Testis (tissue), 2 donors: ENCODE measurements at regions not wholly inside any gene's neighbourhood (a gene's known extent, or its start where the extent isn't known, plus 50 kb on each side); places are given as distances from the start of the nearest gene placed in this dataset.

Experiments used
- DNase-seq: peaks from one replicate; pipeline ENCODE4 v3.0.0-alpha.2; 2019
- H3K27ac ChIP-seq, 2 donors: fragments of 200-600 bp; sonication (generic); one replicate each; pipeline ENCODE4 v1.5.1; 2019
- H3K27me3 ChIP-seq: fragments of 200-600 bp; sonication (generic); one replicate; pipeline ENCODE4 v1.5.1; 2019
- H3K36me3 ChIP-seq: fragments of 200-600 bp; sonication (generic); one replicate; pipeline ENCODE4 v1.5.1; 2017; ENCODE audit warnings: low read depth; ENCODE audit errors: missing control alignments
- H3K4me1 ChIP-seq: fragments of 200-600 bp; sonication (generic); one replicate; pipeline ENCODE4 v1.5.1; 2019
- H3K4me3 ChIP-seq, 2 donors: fragments of 200-600 bp; sonication (generic); one replicate each; pipeline ENCODE4 v1.5.1; 2017 to 2019
- H3K9me3 ChIP-seq: fragments of 200-600 bp; sonication (generic); one replicate; pipeline ENCODE4 v1.5.1; 2017
- POLR2A ChIP-seq: fragments of 450-650 bp; IDR thresholded peaks from one replicate; pipeline ENCODE4 v1.6.1; 2017; ENCODE audit warnings: antibody characterized with exemption, mild to moderate bottlenecking, moderate library complexity
- WGBS, 2 donors: methylation state at CpG; one replicate each; pipeline ENCODE4 v1.1.5; 2018; 5-methylcytosine and 5-hydroxymethylcytosine counted together
- intact Hi-C: fragments of 100-400 bp; cut with DNase I; formaldehyde crosslinking; loops from one replicate; pipeline ENCODE4 v1.15.1; 2023; ENCODE audit warnings: low total_unique reads
- TF ChIP-seq, protein P1 (sequence below), 3 experiments: fragments of 450-650 bp in 2 of 3; fragments of 200-600 bp in 1 of 3; sonication (generic) in 1 of 3; IDR thresholded peaks; one replicate each; pipeline ENCODE4 v1.5.1; 2016 to 2019; ENCODE audit warnings: antibody characterized with exemption in 3 of 3, mild to moderate bottlenecking in 2 of 3, moderate library complexity in 1 of 3

DNA sequence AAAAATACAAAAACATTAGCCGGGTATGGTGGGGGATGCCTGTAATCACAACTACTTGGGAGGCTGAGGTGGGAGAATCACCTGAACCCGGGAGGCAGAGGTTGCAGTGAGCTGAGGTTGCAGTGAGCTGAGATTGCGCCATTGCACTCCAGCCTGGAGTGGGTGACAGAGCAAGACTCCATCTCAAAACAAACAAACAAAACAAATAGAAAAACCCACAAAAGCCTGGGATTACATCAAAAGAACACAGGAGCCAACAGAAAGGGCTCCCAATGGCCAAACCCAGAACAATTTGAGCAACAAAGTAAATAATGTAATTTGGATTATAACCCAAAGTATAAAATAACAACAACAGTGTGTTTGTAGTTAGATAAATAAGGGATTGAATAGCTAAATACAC is 159.8 kb downstream of the UXS1 start:
- H3K27me3 ChIP-seq, result no peaks in the 10 kb centered on the region
- peaks cover 7% of the 10 kb centered on the region for H3K4me1 ChIP-seq
- H3K36me3 ChIP-seq, result no peaks in the 10 kb centered on the region
- 59 to 64% methylated on average over 3 of the region's 3 CpGs for WGBS, 2 donors
- H3K4me3 ChIP-seq, result no peak overlapping the region
- H3K9me3 ChIP-seq, result no peaks in the 10 kb centered on the region
- TF ChIP-seq, protein P1, sequence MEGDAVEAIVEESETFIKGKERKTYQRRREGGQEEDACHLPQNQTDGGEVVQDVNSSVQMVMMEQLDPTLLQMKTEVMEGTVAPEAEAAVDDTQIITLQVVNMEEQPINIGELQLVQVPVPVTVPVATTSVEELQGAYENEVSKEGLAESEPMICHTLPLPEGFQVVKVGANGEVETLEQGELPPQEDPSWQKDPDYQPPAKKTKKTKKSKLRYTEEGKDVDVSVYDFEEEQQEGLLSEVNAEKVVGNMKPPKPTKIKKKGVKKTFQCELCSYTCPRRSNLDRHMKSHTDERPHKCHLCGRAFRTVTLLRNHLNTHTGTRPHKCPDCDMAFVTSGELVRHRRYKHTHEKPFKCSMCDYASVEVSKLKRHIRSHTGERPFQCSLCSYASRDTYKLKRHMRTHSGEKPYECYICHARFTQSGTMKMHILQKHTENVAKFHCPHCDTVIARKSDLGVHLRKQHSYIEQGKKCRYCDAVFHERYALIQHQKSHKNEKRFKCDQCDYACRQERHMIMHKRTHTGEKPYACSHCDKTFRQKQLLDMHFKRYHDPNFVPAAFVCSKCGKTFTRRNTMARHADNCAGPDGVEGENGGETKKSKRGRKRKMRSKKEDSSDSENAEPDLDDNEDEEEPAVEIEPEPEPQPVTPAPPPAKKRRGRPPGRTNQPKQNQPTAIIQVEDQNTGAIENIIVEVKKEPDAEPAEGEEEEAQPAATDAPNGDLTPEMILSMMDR (IDR thresholded peaks at IDR 0.05), result no peak
- TF ChIP-seq POLR2A, result no peak
- no peak overlapping the region for H3K27ac ChIP-seq
- intact Hi-C loops, result no loop called here
- no peak for DNase-seq

DNA sequence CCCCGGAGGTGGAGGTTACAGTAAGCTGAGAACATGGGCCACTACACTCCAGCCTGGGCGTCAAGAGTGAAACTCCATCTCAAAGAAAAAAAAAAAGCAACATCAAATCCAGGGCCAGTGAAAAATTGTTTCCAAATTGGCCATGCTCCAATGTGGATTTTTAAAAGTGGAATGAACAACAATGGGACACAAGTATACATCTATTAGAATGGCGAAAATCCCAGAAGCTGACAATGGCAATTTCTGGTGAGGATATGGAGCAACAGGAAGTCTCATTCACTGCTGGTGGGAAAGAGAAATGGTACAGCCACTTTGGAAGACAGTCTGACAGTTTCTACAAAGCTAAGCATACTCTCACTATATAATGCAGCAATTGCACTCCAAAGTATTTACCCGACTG is 161.4 kb downstream of the UXS1 start:
- intact Hi-C loops, result no loop called here
- DNase-seq, result no peak
- Histone ChIP-seq H3K27me3 (no peaks in the 10 kb centered on the region), H3K4me3 (no peak overlapping the region), H3K36me3 (no peaks in the 10 kb centered on the region), H3K4me1 (peaks cover 7% of the 10 kb centered on the region), H3K9me3 (no peaks in the 10 kb centered on the region), H3K27ac (no peak overlapping the region)
- WGBS, 2 donors, result 77 to 93% methylated on average over 4 of the region's 4 CpGs
- no peak for TF ChIP-seq POLR2A
- TF ChIP-seq, protein P1 (IDR thresholded peaks at IDR 0.05), result no peak

DNA sequence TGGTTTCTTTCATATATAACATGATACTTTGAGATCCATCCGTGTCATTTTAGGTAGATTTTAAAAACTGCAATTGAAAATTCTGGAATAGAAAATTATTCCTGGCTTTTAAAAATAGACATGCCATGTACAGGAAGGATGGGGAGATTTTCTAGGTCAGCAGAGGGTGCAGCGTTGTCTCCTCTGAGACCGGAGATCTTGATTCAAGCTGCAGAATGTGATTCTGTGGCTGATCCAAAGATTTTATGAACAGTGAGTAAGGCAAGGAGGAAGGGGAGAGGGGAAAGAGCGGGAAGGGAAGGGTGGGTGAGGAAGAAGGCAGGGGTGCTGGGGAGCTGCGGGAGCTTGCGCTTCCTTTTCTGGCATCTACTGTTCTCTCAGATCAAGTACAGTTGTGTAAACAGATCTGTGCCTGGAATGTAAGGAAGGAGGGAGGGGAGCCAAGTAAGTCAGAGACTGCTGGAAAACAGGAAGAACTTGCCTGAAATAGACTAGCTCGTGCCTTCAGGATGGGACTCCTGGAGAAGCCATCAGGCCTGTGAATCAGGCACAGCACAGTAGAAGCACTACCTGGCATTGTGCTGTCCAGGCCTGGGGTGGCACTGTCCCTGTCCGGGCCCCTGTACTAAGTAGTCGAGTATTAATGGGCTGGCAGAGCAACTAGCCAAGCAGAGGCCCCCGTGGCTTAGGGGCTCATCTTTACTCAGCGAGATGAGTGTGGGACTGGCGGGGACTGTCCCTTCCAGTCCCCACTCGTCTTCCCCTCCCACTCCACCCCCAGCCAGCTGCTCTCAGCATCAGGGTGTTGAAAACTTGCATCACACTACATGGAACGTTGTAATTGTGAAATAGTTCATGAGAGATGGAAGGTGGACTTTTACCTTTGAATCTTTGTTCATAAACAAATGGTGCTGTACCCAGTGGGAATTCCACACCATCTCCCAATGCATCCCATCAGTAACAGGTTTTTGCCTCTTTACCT is 163.5 kb downstream of the UXS1 start:
- TF ChIP-seq, protein P1 (IDR thresholded peaks at IDR 0.05), result no peak
- TF ChIP-seq POLR2A, result no peak
- Histone ChIP-seq H3K27me3 (no peaks in the 10 kb centered on the region), H3K36me3 (no peaks in the 10 kb centered on the region), H3K9me3 (no peaks in the 10 kb centered on the region), H3K27ac (peak overlapping the region; percentile 49 to 79), H3K4me1 (peaks cover 7% of the 10 kb centered on the region), H3K4me3 (no peak overlapping the region)
- intact Hi-C loops, result no loop called here
- DNase-seq, result peak; percentile 58
- 46 to 51% methylated on average over 14 of the region's 14 CpGs for WGBS, 2 donors

DNA sequence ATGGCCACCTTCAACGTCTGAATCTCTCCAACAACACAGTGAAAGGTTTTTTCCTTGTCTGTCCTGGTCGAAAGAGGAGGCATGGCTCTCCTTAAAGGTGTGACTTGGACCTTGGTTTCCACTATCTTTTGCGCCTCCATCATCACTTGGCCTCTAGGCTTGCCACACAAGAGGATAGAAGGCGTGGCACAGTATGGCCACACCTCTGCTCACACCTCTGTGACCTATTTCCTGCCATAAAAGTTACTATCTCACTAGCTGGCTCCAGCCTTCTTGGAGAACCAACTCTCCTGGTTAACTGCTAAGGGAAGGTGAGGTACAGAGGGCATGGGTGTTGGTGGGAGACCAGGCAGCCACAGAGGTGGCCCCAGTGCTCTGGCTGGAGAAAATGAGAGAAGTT is 165.9 kb downstream of the UXS1 start:
- intact Hi-C loops, result no loop called here
- Histone ChIP-seq H3K4me3 (no peak overlapping the region), H3K27ac (no peak overlapping the region), H3K9me3 (no peaks in the 10 kb centered on the region), H3K4me1 (peaks cover 7% of the 10 kb centered on the region), H3K36me3 (no peaks in the 10 kb centered on the region), H3K27me3 (no peaks in the 10 kb centered on the region)
- TF ChIP-seq POLR2A, result no peak
- TF ChIP-seq, protein P1 (IDR thresholded peaks at IDR 0.05), result no peak
- DNase-seq, result no peak
- WGBS, 2 donors, result 81 to 94% methylated on average over 4 of the region's 4 CpGs
